Lower leg skin (tissue), 3 donors: ENCODE measurements at regions not wholly inside any gene's neighbourhood (a gene's known extent, or its start where the extent isn't known, plus 50 kb on each side); places are given as distances from the start of the nearest gene placed in this dataset.

Experiments used
- POLR2A ChIP-seq, 2 donors: fragments of 450-650 bp; IDR thresholded peaks; one replicate each; pipeline ENCODE4 v1.6.1; 2016 to 2017; ENCODE audit warnings: antibody characterized with exemption in 2 of 2, mild to moderate bottlenecking in 1 of 2, moderate library complexity in 1 of 2
- TF ChIP-seq, protein P1 (sequence below), 3 donors: fragments of 450-650 bp; IDR thresholded peaks; one replicate each; pipeline ENCODE4 v1.5.1; 2016; ENCODE audit warnings: antibody characterized with exemption in 3 of 3, mild to moderate bottlenecking in 3 of 3, moderate library complexity in 2 of 3

DNA sequence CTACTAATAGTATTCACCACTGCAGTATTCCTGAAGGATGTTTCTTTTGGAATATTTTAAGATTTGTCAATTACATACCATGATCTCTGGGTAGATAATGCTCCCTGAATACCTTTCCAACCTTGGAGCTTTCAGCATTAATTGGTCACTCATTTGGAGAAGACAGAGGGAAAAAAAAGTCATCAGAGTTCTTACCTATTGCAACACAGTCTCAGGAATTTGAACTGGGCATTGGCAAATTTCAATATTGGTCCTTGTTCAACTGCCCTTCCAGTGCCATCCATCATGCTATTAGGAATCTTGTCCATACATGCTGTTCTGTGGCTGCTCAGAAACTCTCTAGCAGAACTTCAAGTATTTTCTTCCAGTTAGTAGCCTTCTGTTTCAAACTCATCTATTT is 83.6 kb upstream of the KCNJ3 start:
- TF ChIP-seq, protein P1, sequence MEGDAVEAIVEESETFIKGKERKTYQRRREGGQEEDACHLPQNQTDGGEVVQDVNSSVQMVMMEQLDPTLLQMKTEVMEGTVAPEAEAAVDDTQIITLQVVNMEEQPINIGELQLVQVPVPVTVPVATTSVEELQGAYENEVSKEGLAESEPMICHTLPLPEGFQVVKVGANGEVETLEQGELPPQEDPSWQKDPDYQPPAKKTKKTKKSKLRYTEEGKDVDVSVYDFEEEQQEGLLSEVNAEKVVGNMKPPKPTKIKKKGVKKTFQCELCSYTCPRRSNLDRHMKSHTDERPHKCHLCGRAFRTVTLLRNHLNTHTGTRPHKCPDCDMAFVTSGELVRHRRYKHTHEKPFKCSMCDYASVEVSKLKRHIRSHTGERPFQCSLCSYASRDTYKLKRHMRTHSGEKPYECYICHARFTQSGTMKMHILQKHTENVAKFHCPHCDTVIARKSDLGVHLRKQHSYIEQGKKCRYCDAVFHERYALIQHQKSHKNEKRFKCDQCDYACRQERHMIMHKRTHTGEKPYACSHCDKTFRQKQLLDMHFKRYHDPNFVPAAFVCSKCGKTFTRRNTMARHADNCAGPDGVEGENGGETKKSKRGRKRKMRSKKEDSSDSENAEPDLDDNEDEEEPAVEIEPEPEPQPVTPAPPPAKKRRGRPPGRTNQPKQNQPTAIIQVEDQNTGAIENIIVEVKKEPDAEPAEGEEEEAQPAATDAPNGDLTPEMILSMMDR (IDR thresholded peaks at IDR 0.05) = no peak
- no peak for TF ChIP-seq POLR2A (IDR thresholded peaks at IDR 0.05)
